Retinal pigment epithelial cell (primary cell): ENCODE measurements at regions not wholly inside any gene's neighbourhood (a gene's known extent, or its start where the extent isn't known, plus 50 kb on each side); places are given as distances from the start of the nearest gene placed in this dataset.

Experiments used
- DNase-seq: peaks from one replicate; pipeline ENCODE4 v3.0.0-alpha.2; 2010; ENCODE audit warnings: low read depth
- H3K4me3 ChIP-seq: 2 replicates; pipeline ENCODE4 v1.5.1; 2011; ENCODE audit warnings: mild to moderate bottlenecking, low read length, control low read depth, moderate library complexity
- TF ChIP-seq, protein P1 (sequence below): conservative IDR thresholded peaks from 2 replicates; pipeline ENCODE4 v1.5.1; 2011; ENCODE audit warnings: low read depth, low read length, control low read depth, inconsistent platforms

DNA sequence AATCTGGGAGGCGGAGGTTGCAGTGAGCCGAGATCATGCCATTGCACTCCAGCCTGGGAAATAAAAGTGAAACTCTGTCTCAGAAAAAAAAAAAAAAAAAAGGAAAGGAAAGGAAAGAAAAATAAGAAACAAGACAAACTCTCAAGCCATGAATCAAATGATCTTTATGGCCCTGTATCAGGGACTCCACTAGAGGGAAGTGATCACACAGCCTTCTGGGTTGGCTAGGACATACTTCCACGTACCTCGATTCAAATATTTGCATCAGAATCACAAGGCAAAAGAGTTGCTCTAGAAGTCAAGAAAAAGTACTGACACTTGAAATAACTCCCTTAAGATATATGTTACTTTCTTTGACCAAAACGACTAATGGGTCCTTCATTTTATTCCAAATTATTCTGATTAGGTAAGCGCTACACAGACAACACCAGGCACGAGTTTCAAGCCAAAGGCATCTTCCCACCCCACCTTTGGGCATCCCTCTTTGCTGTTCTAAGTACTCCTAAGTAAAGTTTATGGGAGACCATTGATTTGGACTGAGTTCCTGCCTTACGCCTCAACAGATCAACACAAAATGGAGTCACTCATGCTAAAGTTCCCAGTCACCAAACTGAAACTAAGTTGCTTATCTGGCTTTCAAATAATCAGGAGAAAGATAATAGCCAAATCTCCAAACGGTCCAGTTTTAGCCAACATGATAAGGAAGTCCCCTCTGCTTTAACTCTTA, 77.5 kb upstream of the NT5E start:
- no peak overlapping the region for H3K4me3 ChIP-seq
- DNase-seq, result no peak
- TF ChIP-seq, protein P1, sequence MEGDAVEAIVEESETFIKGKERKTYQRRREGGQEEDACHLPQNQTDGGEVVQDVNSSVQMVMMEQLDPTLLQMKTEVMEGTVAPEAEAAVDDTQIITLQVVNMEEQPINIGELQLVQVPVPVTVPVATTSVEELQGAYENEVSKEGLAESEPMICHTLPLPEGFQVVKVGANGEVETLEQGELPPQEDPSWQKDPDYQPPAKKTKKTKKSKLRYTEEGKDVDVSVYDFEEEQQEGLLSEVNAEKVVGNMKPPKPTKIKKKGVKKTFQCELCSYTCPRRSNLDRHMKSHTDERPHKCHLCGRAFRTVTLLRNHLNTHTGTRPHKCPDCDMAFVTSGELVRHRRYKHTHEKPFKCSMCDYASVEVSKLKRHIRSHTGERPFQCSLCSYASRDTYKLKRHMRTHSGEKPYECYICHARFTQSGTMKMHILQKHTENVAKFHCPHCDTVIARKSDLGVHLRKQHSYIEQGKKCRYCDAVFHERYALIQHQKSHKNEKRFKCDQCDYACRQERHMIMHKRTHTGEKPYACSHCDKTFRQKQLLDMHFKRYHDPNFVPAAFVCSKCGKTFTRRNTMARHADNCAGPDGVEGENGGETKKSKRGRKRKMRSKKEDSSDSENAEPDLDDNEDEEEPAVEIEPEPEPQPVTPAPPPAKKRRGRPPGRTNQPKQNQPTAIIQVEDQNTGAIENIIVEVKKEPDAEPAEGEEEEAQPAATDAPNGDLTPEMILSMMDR, result no peak

DNA sequence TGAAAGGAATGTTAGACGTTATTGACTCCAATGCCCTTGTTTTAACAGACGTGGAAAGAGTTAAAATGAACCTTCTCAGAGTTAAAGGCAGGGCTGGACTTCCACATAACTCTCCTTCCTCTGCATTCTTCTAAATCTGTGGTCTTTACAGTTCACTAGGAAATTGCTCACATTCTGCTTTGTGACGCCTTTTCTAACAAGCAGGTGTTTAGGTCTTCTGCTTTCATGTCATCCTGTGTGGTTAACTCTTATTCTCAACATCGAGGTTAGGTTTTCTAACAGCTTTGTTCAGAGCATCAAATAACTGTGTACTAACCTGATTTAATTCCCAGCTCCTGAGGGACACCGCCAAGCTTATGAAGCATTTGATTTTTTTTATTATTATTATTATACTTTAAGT, 81.3 kb upstream of the NT5E start:
- H3K4me3 ChIP-seq, result no peak overlapping the region
- DNase-seq, result no peak
- TF ChIP-seq, protein P1, result no peak

DNA sequence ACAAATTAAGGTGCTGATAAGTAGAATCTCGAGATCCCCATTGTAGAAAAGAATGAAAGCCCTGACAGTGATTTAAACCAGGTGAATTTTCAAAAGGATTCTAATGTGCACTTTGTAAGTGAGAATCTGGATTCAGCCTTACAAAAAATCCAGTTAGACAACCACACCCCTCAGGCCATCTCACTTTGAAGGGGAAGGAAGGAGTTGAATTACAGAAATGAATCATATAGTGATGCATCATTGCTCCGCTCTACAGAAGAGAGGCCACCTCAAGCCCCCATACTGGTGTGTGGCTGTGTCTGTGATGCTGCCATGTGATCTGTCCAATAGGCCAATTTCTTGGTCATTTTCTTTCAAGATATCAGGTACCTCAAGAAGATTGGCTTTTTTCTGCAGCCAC, 85.5 kb upstream of the NT5E start:
- TF ChIP-seq, protein P1, result no peak
- no peak for DNase-seq
- H3K4me3 ChIP-seq, result no peak overlapping the region

DNA sequence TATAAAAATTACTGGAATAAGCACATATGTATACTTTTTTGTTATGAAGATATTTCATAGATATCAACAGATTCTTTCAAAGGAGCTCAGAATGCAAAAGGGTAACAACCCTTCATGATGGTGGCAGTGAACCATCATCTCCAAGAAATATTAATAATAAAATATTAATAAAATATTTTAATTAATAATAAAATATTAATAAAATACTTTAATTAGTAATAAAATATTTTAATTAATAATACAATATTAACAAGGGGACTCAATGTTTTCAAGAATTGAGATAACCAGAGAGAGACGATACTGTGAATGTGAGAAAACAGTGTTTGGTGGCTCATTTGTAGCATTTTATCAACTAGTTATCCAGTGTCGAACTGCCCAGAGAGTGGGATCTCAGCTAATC, 86.0 kb upstream of the NT5E start:
- DNase-seq, result no peak
- TF ChIP-seq, protein P1, result no peak
- H3K4me3 ChIP-seq, result no peak overlapping the region

DNA sequence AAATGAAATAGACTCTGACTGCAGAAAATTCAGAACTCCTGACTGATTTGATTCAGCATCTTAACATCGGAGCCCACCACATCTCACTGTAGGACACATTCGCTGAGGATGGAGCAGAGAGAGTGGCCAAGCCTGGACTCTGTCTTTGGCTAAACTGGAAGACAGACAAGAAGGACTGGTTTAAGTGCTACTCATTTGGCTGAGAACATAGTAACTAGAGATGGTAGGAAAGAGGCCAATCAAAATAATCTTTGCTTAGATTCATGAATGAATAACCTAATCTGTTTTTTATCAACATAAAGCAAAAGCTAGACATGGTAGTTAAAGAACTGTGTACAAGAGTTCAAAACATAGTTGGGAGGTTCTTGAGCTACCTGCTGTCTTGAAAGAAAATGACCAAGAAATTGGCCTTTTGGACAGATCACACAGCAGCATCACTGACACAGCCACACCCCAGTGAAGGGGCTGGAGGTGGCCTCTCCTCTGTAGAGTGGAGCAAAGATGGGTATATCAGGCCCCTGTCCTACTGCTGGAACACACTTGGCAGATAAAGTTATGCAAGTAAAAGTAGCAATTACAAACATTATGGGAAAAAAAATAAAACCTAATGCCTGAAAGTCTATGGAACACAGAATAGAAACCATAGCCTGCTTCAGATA, 87.1 kb upstream of the NT5E start:
- DNase-seq, result no peak
- H3K4me3 ChIP-seq, result no peak overlapping the region
- TF ChIP-seq, protein P1, result no peak

DNA sequence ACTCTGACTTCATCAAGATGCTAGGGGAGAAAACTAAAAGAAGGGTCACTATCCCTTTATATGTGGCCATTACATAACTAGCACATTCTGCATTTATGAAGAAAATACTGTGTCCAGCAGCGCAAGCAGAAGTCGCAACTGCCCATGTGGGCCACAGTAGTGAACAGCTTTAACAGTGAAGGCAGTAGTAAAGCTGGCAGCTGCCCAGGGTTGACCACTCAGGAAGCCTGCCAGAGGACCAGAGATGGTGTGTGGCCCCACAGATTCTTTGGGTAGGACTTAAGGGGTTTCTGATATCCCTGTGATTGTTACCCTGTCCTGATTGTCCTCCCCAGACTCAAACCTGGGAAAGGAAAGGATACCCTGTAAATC, 88.3 kb upstream of the NT5E start:
- DNase-seq, result no peak
- TF ChIP-seq, protein P1, result no peak
- no peak overlapping the region for H3K4me3 ChIP-seq
